Stimulated activated CD8-positive, alpha-beta memory T cell treated with anti-CD3 and anti-CD28 coated beads, Interleukin-12 subunit alpha, Interleukin-12 subunit beta, amount 100 ng/mL, for 4 hours (primary cell): ENCODE measurements at regions not wholly inside any gene's neighbourhood (a gene's known extent, or its start where the extent isn't known, plus 50 kb on each side); places are given as distances from the start of the nearest gene placed in this dataset.

Experiments
- DNase-seq: peaks from one replicate; pipeline ENCODE4 v3.0.0-alpha.2; 2020; ENCODE audit warnings: low read depth

- no peak for DNase-seq
Measured at GRCh38 chr5:133797167-133797566, 171.3 kb downstream of the C5orf15 start.

DNA sequence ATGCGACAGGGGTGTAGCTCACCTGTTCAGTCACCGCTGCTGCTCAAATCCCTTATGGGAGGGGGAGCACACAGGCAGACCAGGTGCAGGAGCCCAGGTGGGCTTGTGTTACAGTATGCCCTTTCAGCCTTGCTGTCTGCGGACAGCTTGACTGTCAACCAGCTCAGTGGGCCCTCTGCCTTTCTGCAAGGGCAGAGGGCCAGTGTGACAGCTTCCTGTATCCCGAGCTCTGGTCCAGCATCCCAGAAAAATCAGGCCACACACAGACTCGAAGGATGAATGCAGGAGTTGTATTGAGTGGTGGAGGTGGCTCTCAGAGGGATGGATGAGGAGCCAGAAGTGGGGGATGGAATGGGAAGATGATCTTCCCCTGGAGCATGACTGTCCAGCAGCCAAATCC, 172.2 kb downstream of the C5orf15 start:
- no peak for DNase-seq

DNA sequence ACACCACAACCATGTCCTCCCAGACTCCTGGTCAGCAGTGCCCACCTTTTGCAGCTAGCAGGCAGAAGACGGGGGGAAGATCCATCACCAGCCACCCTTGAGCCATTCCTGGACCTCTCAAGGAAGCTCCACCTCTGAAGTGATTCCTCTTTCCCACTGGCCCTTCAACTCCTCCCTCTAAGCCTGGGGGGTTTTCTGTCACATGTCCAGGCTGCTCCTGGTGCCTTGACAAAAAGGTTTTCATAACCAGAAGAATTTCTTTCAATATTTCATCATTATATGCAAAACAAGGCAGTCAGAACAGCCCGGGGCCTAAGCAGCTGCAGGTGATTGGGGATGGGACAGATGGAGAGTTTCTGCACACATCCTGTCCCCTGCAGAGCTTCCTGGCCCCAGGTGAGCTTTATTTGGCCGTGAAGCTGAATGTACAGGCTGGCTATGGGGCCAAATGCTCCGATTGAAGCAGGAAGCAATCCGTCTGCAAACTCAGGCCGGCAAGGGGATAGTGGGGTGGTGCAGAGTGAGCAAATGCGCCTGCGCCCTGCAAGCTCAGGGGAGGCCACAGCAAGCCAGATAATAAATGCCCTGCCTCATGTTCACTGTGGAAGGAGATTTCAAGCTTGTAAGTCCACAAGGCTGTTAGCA, 173.5 kb downstream of the C5orf15 start:
- no peak for DNase-seq

- DNase-seq = no peak
Measured at GRCh38 chr5:133793756-133794465, 174.5 kb downstream of the C5orf15 start.

- no peak for DNase-seq
Measured at GRCh38 chr5:133792655-133793054, 175.8 kb downstream of the C5orf15 start.

- no peak for DNase-seq
Measured at GRCh38 chr5:133792024-133792423, 176.4 kb downstream of the C5orf15 start.

GRCh38 chr5:133790898-133791297, 177.5 kb downstream of the C5orf15 start:
- DNase-seq = no peak

- no peak for DNase-seq
Measured at GRCh38 chr5:133789428-133789827, 177.1 kb upstream of the FSTL4 start.

DNA sequence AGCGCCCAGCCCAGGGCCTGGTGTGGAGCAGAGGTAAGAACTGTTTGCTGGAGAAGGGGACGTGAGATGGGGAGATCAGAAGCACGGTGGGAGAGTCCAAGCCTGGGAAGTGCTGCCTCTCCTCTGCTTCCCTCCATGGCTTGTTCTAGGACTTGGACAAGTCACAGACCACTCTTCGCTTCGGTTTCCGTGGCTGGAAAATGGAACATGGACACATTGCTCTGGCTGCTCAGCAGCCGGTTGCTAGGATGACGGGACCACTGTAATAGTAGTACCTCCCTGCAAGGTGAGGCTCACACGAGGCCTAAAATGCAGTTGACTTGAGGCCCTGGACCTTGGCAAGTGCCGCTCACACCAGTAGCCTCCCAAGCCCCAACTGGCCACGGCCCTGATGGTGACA, 175.8 kb upstream of the FSTL4 start:
- no peak for DNase-seq

DNA sequence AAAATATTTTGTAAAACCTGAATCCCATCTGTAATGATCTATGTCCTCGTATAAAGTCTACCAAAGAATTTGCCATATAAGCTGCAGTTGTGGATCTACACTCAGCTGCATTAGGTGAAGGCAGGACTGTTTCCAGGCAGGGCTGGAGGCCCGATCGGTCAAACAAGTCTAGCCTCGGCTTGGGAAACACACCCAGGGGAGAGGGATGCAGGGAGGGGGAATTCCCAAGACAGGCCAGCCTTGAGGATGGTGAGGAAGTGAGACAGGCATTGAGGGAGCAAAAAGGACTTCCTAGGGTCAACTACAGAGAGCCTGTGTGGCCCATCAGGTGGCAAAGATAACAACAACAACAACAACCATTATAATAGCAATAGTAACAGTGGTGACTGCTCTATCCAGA, 174.1 kb upstream of the FSTL4 start:
- no peak for DNase-seq

DNA sequence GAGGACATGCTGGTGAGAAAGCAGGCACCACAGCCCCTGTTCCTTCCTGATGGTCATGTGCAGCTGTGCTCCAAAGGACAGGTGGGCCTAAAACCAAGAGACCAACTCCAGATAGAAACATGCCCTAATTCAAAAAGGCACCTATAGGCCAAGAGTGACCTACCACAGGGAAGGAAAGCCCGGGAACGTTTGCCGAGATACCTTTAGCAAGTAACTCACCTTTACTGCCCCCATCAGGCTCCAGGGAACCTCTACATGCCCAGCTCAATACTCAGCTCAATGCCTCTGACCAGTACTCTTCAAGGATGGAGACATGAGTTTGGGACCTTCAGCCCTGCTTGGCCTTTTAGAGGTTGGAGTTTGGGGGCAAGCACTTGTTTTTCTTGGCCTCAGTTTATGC, 172.8 kb upstream of the FSTL4 start:
- no peak for DNase-seq

- no peak for DNase-seq
Measured at GRCh38 chr5:133783481-133783880, 171.1 kb upstream of the FSTL4 start.

DNA sequence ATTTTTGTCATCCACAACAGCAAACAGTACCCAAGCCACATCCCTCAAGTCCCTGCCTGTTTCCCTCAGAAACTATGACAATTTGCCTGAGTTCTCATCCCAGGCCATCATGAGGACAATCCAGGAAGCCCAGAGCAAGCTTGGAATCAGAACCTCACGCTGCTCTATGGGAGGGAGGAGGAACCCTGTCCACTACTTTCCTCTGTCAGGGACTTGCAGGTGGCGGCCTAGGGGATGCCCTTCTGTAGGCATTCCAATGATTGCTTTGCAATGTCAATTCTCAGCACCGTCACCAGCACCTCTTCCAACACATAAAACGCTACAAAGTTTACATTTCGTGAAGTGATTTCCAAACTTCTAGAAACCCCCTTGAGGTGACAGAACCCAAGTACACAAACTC, 170.4 kb upstream of the FSTL4 start:
- DNase-seq = no peak

- no peak for DNase-seq
Measured at GRCh38 chr5:133781436-133782225, 169.3 kb upstream of the FSTL4 start.

- DNase-seq = no peak
Measured at GRCh38 chr5:133780619-133781280, 168.4 kb upstream of the FSTL4 start.

DNA sequence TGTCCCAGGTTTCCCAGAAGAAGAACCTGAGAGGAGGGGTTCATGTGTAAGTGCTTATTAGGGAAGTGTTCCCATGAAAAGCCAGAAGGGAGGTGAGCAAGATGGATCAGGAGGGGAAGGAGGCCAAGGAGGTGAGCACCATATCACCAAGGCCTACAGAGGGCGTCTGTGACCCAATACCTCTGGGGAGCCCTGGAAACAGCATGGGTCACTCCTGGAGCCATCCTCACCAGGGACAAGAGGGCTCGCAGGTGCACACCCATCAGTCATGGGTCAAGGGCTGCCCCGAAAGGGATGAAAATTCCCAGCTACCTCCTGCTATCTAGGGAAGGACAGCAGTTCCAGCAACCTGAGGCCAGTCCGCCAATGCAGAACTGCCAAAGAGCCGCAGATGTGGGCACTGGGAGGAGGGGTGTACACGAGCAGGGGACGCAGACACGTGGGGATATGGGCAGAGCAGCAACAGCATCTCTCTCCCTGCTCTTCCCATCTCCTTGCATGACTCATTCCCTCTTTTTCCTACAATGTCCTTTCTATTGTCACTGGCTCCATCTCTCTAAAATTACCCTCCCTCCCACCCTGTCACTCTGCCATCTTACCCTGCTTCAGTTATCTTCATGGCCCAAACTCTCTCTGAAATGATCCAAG, 167.6 kb upstream of the FSTL4 start:
- no peak for DNase-seq

DNA sequence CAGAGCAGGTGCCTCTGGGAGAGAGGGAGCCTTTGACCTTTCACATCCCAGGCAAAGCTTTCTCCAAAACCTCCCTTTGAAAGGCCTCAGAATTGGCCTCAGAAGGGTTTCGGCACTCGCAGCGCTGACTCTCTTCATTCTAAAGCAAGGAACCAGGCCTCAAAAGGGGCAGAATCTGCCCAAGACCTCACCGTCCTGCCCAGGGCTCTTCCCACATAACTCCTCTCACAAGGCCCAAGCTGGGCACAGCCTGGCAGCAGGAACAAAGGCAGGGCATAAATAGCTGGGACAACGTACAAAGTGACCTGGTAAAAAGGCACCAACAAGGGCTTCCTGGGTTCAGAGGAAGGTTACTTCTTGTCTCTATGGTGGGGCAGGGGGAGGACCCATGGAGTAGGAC, 166.3 kb upstream of the FSTL4 start:
- DNase-seq = no peak

DNA sequence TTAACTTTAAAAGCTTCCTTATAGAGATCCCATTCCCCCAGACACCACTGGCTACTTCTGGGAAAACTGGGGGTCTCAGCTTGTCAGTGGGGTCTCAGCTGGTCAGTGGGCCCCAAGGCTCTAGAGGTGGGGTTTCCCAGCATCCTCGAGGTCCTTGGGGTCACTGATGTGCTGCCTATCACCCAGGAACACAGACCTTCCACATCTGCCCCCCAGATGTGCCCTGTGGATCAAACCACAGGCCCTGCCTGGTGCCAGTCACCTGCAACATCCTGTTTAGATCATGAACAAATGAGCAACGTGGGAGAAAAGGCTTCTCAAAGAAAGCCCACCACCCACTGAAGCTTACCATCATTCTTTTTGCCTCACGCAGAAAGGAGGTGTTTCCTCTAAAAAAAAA, 165.6 kb upstream of the FSTL4 start:
- no peak for DNase-seq

- no peak for DNase-seq
Measured at GRCh38 chr5:133775584-133776304, 163.4 kb upstream of the FSTL4 start.

GRCh38 chr5:133773247-133774202, 161.2 kb upstream of the FSTL4 start:
- no peak for DNase-seq
